HPDE6-E6E7 (cell line): ENCODE measurements at regions not wholly inside any gene's neighbourhood (a gene's known extent, or its start where the extent isn't known, plus 50 kb on each side); places are given as distances from the start of the nearest gene placed in this dataset.

Experiments
- DNase-seq: peaks from one replicate; pipeline ENCODE4 v3.0.0; 2011; ENCODE audit warnings: missing footprints; ENCODE audit errors: extremely low spot score

DNA sequence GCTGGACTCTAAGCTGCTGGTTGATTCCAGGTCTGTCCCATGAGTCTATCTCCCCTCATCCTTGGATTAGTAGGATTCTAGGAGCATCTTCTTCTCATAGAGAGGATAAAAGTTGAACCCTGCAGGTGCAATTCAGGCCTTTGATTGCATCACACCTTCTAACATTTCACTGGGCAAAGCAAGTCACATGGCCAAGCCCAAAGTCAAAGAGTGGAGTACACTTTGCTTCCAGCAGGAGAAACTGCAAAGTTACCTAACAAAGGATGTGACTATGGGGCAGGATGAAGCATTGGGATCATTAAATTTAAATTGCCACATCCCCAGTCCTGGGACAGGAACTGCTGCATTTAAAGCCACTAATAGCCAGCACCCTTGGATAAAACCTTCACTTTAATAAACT is 51.0 kb upstream of the EGFLAM start:
- no peak for DNase-seq

DNA sequence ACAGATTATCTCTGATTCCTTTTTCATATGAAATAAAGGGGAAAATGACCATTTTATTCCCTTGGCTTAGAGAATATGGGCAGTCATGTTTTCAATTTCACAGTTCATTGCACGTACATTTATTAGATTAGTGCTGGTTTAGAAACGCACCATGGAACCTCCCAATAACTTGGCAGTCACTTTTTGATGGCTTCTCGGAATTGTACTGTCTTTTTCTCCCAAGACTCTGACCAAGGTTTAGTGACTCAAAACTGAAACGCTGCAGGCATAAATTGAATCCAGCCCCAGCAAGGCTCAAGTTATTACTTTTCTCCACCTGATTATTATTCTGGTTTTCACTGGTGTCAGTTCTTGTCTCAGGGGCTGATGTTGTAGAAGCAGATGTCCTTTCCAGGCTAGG is 55.6 kb upstream of the EGFLAM start:
- DNase-seq, result no peak

DNA sequence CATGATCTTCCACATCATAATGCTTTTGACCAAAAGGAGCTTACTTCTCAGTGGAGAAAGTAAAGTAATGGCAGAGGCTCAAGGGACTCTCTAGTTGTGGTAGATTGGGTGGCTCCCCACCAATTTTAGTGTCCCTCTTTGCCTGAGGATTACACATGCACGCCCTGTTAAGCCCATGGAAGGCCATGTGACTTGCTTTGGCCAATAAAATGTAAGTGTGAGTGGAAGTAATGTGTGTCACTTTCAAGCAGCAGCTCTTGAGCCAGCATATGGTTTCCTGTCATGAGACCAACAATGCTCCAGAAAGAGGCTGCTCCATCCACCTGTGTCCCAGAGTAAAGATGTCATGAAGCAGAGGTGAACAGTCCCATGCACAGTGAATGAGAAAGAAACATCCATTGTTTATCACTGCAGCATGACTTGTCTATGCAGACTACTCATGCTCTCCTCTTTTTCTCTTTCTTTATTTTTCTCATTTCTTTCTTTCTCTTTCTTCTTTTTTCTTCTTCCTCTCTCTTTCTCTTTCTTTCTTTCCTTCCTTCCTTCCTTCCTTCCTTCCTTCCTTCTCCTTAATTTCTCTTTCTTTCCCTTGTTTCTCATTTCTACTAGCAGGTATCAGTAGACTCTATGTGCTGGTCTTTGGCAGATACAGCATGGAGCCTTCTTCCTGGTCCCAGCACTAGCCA is 57.3 kb upstream of the EGFLAM start:
- no peak for DNase-seq

DNA sequence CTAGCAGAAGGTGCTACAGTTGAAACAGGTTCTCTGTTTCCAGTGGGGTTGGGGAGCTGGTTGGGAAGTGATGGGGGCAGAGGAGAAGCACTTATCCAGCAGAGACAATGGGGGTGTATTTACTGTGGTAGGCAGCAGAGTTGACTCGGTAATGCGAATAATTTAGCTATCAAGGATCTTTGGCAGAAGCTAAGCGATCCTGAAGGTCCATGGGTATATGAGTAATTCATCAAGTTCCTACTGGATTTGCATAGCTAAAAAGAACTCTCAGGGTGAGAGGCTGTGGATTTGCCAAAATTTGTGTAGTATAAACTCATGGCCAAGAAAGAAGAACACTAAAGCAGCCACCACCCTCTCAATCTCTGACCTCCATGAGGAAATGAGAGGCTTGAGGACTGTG is 61.2 kb upstream of the EGFLAM start:
- DNase-seq, result no peak

DNA sequence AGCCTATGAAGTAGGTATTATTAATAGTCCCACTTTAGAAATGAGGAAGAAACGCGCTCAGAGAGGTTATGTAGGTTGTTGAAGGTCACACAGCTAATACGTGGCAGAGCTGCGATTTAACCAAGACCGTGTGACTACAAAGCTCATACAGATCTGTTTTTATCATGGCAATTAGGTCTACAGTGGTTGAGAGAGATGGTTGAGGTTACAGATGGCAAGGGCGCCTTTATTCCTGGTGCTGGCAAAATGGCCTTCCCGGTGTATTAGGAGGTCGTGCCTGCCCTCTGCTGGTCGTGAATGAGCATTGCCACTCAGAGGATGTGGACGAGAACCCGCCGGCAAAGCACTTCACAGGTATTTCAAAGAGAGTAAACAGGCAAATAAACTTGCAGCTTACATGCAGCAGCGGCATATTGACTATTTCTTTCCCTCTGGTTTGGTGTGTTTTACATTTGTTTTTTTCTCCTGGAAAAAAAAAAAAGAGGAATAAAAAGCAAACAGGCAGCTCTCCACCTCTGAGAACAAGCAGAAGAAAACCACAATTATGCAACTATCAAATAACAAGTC is 65.3 kb upstream of the EGFLAM start:
- DNase-seq, result peak; percentile 47

DNA sequence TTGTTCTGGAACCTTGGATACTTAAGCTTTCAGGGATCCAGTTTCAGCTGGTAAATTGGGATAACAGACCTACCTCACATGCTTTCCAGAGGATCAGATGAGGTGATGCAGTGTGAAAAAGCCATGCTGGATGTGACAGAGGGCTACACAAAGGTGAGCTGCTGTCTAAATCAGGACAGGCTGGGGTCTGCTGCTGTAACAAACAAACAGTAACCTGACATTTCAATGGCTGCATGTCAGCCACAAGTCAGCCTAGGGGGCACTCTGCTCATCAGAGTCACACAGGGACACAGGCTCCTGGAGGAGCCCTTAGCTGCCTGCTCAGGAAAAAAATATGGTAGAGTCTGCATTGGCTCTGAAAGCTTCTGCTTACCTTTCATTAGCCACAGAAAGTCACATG is 66.7 kb upstream of the EGFLAM start:
- DNase-seq, result no peak

DNA sequence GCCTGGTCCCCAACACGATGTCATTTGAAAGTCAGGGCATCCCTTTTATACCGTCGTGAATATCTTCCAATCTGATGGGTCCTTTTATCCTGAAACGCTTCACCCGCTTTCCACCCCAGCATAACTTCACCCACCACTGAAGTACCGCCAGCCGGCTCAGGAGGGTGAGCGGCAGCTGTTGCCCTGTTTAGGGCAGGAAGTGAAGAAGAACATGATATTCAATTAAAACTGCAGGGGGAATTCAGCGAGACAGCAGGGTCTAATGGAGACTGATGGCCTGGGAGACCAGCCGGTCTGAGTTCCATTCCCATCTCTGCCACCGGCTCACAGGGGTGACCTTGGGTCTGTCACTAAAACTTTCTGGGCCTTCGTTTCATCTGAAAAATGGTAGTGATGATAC is 68.2 kb upstream of the EGFLAM start:
- no peak for DNase-seq

DNA sequence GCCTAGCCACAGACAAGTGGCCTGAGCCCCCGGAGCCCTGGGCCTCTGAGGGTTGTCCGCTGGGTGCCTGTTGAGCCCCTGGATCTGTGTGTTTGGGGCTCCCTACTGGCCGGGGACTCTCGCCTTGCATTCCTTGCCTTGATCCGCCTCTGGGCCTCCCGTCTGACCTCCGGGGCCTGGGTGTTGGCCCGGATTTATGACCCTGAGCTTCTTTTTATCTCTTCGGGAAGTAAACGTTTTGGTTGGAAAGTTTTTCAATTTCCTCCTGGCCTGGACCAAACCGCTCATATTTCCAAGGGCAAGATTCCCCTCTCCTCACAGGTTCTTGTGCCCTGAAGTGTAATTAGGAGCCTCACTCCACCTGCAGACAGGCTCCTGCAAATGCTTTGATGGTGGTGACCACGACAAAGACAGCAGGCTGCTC is 69.3 kb upstream of the EGFLAM start:
- no peak for DNase-seq

DNA sequence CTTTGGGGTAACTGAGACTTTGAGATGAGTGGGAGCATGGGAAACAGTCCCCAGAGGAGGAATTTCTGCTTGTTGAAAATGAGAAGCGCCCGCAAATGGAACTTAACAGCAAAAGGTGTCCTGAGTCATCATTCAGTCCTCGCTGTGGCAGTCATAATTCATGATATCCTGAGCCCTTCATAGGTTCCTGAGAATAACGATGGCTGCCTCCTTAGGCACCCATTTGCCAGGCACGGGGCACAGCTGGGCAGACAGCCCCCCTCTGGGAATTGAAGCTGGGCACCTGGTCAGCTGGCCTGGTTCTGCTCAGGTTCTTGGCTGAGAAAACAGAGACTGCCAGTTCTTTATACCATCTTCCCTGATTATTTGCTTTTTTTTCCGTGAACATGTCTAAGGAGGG is 69.8 kb upstream of the EGFLAM start:
- DNase-seq, result no peak

DNA sequence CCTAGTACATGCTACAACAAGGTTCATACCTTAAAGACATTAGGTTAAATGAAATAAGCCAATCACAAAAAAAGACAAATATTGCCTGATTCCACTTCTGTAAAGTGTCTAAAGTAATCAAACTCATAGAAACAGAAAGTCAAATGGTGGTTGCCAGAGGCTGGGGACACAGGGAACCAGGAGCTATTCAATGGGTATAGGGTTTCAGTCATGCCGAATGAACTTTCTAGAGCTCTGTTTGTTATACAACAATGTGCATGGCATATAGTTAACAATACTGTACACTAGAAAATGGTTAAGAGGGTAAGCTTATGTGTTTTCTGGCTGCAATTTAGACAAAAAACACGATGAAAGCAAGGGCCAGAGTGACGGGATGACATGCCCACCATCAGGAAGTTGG is 70.8 kb upstream of the EGFLAM start:
- no peak for DNase-seq

DNA sequence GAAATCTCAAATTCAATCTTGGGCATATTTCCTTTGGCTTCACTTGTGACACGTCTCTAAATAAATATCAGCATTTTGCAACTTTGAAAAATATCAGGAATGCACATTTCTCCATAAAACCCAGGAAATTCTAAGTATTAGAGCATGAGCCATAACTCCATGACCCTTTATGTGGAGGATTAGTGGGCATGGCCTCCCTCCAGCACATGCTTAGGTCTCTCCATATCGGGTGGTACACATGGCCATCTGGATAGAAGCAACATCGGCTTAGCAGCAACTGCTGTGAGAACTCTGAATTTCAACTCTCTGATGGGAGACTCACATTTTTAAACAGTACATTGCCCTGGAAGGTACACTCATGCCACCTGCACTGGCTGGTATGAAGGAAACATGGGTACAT is 73.7 kb upstream of the EGFLAM start:
- no peak for DNase-seq

DNA sequence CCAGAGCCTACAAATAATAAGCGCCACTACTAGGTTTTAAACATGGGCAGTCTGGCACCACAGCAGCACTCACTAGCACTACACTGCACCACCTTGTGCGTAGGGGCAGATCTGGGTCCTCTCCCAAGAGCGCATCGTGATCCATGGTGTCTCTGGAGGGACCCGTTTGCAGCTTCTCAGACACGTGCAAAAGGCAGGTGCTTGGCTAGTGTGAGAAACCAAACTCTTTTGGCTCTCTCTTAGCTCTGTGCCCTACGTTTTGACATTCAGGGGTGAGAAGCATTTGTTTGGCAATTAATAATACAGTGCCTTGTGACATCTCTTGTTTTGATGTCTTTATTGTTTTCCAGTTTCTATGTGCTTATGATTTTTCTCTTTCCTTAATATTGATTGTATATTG is 75.4 kb upstream of the EGFLAM start:
- no peak for DNase-seq

DNA sequence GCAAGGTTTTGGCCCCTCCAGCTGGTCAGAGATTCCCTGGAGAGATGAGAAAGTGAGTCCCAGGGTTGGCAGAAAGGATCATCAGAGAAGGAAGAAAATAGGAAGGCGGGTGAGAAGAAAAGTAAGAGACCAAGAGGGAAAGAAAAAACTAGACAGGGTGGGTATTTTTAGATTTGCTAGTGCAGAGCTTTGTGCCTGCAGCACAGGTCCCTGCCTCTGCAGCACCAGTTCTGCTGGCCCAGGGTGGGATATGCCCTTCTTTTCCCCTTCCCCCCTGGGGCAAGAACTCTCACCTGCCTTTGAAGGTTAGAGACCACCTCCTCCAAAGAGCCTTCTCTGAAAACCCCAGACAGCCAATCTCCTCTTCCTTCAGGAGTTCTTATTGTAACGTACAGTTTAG is 90.3 kb upstream of the EGFLAM start:
- no peak for DNase-seq

DNA sequence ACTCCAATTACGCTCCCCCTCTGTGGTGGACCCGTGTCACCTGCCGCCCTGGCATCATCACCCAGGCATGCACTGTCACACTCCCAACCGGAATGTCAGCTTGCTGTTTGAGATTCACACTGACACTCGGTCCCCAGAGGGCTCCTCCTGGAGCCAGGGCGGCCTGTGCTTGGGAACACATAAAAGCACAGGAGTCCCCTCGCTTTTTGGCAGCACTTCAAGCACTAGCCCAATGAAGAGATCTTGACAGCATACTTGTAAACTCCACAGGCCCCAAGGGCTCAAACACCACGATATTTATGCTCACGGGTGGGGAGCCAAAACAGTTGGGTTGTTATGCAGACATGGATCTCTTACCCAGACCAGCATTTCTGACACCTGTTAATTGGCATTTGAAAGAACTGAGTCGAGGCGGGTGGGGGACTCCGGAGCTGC is 90.8 kb upstream of the EGFLAM start:
- DNase-seq, result no peak

DNA sequence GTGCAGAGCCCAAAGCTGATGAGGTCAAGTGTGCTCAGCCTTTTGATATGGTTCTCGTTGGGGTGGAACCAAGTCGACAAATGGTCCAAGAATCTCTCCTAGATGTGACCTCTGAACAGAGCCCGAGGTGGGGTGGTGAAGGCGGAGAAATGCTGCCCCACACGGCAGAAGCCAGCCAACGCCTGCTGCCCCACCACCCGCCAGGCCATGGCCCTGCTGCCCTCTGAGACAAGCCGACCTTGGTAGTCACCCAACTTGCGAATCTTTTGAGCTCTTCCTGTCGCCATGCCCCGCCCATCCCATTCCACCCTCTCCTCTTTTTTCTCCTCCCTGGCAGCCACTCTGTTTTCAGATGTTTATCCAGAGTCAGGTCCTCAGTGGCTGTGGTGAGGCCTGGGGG is 91.5 kb upstream of the EGFLAM start:
- no peak for DNase-seq

DNA sequence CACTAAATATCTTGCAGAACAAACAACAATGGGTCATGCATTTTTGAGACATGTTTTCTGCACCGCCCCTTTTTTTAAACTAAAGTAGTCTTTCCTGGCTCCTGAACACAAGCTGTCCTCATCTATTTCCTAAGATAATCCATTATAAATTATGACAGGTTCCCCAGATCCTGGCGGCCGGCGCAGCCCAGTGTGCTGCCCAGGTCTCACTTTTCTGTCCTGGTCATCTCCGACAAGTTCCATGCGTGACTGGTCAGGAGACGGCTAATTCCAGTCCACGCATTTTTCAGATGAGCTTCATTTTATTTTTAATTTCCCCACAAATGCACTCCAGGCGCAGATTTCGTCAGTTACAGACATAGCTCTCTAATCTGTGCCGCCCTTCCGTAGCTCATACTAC is 92.9 kb upstream of the EGFLAM start:
- no peak for DNase-seq

DNA sequence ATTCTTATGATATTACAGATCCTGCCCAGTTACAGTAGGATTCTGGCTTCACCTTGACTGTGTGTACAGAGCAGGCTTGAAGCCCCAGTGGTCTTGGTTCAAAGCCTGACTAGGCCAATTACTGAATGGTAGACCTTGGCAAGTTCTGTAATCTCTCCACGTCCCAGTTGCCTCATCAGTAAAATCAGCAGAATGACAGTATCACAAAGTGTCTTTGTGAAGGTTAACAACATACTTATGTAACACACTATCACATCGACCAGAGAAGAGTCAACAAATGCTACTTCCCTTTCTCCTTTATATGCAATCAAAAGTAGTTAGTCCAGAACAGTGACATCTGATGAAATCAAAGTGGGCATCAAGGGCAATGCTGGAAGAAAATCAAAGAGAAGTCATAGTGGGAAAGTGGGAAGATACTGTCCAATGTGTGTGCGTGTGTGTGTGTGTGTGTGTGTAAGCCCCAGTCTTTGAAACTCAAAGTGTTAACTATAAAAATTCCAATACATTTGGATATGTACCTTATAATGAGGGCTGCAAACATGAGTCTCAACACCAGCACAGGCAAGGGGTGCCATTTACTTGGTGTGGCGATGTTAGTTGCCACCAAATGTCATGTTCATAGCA is 93.5 kb upstream of the EGFLAM start:
- DNase-seq, result no peak

DNA sequence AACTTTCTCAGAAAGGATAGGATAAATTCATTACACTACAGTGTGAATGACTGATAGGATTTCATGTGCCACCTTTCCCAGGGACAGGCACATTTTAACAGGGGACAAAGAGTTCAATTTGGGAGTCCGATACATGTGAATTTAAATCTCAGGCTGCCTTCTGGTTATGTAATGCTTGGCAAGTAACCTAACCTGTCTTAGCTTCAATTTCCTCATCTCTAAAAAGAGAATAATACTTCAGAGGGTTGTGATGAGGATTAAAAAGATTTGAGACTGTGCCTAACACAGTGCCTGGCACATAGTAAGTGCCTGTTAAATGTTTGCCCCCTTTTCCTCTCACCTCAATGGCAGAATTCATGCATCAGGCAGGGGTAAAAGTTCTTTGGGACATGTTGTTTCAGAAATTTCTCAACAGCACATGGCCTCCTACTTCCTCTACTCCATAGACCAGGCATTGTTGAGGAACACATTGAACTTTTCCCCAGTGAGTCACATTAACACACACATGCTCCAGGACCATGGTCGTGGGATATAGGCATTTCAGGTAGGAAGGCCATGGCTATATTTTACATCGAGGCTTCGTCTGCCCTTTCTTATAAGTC is 94.6 kb upstream of the EGFLAM start:
- DNase-seq, result no peak

DNA sequence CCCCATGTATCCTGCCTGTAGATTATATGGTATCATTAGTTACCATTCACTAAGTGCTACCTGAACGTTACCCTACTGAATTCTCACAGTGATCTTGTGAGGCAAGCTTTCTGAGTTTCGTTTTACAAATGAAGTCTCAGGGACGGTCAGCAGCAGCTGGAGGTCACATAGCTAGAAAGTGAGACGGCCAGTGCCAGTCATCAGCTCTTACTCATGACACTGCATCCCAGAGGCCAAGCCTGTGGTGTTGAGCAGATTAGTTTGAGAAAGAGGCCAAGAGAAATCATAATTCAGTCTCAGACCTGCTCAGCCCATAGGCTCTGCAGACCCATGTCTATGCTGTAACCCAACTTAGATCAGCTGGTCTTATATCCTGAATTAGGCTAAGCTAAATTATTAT is 95.7 kb upstream of the EGFLAM start:
- DNase-seq, result no peak

DNA sequence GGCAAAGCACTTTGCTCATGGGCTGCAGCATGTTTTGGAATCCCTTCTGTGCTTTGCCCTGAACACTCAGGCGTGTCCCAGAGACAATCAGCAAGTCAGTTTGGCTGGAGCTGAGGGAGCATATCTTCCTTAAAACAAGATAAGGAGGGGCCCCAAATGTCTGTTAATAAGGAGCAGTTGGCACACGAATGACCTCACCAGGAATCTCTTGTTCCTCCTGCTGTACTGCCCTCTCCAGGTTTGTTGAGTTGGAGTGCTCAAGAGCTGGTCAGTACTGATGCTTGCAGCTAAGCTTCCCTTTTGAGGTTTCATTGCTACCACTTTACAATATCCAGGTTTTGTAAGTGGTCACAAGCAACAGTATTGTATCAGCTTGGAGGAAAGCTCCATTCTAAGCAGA is 101.3 kb upstream of the EGFLAM start:
- no peak for DNase-seq

DNA sequence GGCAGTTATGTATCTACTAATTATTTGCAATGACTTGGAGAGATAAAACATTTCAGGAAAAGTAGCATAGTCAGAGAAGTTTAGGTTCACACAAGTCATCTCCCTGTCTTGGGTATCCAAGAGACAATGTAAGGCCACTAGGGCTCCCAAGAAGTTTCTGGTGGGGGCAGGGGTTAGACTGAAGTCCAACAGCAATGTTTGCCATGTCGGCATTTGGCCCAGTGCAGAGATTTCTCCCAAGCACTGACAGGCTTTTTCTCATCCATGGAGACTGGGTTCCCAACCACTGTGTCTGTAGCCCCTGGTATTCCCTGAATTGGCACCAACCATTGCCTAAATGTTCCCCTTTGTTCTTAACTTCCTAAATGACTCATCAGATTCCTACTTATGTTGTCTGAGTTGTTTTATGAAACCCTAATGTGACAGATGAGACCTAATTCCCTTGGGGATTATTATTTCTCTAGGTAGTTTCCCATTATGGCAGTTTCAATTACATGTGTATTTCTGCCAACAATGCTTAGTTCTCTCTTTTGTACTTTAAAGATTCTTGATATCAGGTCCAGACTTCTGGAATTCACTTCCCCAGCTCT is 103.6 kb upstream of the EGFLAM start:
- no peak for DNase-seq

DNA sequence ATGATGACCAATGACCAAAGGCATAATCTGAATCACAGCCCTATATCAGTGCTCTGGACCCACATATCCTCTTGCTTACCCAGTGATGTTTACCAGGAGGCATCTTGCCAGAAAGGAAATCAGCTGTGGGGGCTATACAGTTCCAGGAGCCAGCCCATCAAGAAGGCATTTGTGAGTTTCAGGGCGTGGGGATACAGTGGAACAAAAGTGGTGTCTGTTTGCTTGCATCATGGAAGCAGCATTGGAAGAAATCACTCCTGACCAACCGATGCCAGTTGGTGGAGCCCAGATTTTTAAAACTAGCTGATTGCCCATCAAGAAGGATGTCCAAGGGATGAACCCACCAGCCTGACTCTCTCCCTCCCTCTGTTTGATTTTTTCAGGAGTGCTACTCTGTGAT is 106.5 kb upstream of the EGFLAM start:
- DNase-seq, result no peak

DNA sequence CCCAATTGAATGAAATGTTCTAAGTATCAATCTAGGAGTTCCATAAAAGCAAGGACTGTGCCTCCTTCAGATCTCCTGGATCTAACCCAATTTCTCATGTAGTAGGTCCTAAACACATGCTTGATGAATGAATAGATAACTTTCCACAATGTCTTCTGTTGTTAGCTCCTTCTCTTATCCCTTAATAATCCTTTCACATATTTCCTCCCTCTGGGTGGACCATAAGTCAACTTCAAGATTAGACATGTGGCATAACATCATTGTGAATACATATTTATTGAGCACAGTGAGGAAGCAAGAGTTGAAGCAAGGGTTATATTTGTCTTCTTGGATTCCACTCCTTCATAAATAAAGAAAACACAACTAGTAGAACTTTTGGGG is 108.6 kb upstream of the EGFLAM start:
- no peak for DNase-seq
